ENCODE measurements at regions not wholly inside any gene's neighbourhood (a gene's known extent, or its start where the extent isn't known, plus 50 kb on each side); places are given as distances from the start of the nearest gene placed in this dataset.
A peak's percentile ranks its signal among the peaks of the same experiment; 100 is the strongest.

DNA sequence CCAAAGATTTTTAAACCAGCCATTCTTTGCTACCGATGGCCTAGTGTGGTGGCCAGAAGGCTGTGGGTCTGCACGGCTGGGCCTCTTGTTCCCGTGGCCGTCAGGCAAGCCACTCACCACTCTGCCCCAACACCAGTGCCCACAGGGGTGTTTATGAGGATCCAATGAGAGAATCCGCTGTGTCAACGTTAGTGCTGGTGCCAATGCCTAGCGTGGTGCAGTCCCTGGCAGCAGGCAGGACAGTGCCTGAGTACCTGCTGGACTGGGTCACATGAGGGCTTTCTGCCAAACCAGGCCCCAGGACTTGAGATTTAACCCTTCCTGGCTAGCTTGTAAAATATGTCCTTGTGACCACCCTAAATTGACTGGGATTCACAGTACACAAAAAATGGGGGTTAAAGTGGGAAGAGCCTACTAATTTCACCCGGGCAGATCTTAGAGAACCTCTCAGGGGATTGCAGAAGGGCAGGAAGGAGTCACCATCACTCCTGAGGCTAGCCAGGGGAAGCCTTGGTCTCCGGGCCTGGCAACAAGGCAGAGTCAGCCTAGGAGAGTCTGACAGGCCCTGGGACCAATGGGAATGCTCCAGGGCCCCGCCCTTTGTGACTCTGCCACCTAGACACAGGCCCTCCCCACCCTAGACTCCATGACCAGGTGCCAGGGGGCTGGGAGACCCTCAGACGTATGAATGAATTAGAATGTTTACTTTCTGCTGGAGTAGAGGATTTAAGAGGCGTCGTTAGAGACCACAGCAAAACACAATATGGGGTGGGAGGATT is 63.2 kb upstream of the FSTL4 start:
- no peak for DNase-seq (ENCODE audit: low read depth)
- in situ Hi-C loops (cut with HindIII; ENCODE audit: low pct_unique_long_range_greater_than_20kb, low sequenced_read_pairs) = no loop called here

DNA sequence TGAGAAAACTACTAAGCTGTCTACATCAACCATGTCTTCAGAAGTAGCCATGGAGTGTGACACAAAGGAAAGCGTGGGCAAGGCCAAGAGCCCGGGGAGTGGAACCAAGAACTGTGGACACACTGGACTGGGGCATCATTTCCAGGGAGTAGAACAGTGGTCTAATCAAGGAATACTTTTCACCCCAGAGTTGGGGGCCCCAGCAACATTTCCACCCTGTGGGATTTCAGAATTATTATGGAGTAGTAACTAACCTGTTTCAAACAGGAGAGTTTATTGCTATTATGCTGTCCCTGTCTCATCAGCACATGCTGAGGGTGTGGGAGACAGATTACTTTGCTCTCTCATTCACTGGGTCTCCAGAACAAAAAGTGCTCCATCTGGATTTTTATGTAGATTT is 58.0 kb upstream of the FSTL4 start:
- DNase-seq (ENCODE audit: low read depth) = no peak
- in situ Hi-C loops (cut with HindIII; ENCODE audit: low pct_unique_long_range_greater_than_20kb, low sequenced_read_pairs) = no loop called here

DNA sequence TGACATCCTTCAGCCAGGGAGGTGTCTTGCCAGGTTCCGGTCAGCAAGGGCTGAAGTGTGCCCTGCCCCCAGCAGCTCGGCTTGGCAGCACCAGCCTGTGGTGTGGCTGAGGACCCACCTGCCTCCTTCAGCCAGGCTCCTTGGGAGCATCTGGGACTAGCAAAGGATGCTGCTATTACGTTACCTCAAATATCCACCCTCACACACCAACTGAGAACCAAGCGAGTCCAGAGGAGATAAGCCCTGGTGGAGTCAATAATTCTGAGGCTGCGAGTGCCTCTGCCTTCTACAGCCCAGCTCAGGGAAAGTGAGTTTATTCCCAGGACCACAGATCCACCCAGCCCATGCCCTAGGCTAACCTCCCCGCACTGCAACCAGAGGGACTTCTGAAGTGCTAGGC is 57.1 kb upstream of the FSTL4 start:
- in situ Hi-C loops (cut with HindIII; ENCODE audit: low pct_unique_long_range_greater_than_20kb, low sequenced_read_pairs) = no loop called here

DNA sequence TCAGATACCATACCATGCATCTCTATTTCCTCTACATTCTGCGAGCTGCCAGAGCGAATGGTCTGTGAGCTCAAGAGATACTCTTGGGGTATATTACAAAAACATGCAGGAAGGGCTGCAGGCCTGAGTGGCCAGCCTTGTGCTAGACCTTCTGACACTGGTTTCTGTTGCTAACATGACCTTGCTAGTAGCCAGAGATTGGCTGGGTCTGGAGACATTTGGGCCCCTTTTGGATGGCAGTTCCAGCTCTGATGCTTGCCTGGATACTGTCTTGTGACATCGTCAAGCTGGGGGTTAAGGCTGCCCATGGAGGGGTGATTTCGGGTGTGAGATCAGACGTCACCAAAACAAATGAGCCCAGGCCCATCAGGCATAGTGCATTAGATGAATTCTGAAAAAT is 56.1 kb upstream of the FSTL4 start:
- no peak for DNase-seq (ENCODE audit: low read depth)
- in situ Hi-C loops (cut with HindIII; ENCODE audit: low pct_unique_long_range_greater_than_20kb, low sequenced_read_pairs) = no loop called here

More for the DNA sequence above, 57.1 kb upstream of the FSTL4 start:
- no peak for DNase-seq (ENCODE audit: low read depth)

DNA sequence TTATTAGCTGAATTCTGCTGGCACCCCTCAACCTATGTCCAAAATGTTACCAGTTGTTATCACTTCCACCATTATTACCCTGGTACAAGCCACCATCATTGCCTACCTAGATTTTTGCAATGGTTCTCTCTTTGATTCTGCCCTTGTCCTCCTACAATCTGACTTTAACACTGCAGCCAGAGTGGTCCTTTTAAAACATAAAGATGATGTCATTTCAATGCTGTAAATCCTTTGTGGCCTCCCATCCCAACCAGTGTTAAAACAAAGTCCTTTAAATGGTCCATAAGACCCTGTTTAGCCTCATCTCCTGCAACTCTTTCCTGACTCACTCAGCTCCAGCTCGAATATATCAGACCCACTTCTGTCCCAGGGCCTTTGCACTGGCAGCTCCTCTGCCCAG is 54.9 kb upstream of the FSTL4 start:
- in situ Hi-C loops (cut with HindIII; ENCODE audit: low pct_unique_long_range_greater_than_20kb, low sequenced_read_pairs) = no loop called here
- no peak for DNase-seq (ENCODE audit: low read depth)

DNA sequence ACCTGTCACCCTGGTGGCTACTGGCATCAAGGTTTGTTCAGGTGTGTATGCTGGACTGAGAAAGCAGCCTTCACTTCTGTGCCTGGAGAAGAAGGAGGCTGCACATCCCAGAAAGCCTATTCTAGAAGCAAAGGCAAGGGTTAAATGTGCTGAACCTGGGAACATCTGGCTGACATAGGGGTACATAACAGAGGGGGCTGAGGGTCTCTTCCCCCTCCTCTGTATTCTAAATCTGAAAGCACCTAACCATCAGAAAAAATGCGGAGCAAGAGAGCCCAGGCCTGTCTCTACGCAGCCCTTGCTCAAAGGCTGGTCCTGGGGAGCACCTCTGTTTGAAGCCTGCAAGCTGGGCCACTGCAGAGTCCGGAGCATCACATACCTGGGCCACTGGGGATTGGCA is 53.2 kb upstream of the FSTL4 start:
- no peak for DNase-seq (ENCODE audit: low read depth)
- in situ Hi-C loops (cut with HindIII; ENCODE audit: low pct_unique_long_range_greater_than_20kb, low sequenced_read_pairs) = no loop called here

DNA sequence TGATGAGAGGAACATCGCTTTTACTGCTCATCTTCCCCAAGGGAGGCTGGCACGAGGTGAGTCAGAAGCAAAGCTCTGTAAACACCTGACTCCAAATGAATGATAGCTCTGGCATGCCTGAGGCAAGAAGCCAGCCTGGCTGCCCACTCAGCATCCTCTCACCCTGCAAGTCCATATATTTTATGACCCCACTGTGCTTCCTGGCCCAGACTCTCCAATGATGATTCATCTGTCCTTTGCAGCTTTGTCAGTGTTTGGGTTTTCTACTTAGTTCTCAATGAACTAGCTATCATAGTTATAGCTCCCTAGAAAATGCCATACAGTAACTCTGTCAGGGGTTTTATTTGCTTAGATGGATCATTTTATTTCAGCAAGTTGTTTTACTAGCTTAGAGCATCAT is 52.1 kb upstream of the FSTL4 start:
- in situ Hi-C loops (cut with HindIII; ENCODE audit: low pct_unique_long_range_greater_than_20kb, low sequenced_read_pairs) = no loop called here
- DNase-seq (ENCODE audit: low read depth) = peak; percentile 20

DNA sequence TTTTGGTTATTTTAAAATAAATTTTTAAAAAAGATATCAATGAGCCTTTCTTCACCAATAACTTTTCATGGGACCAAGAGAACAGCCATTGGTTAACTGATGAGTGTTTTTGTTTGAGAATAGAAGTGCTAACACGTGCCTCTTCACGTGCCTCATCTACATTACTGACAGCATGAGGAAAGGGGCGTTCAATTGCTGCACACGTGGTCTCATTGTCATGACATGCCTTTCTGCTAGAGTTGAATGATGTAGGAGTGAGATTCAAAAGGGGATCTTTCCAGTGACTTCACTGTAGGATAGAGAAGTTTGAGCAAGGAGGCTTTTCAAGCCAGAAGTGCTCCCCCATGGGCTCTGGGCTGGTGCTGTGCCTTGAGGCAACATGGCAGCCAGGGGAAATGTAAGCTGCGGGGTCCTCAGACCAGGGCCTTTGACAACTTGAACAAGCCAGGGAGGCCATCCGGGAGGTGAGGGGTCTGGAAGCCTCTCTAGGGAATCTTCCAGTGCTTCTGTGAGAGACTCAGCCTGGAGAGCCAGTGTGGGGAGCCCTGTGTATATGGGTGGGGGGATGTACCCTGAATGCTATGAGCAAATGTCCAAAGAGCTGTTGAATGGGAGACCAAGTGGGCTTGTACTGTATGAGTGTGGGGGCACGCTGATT is 51.2 kb upstream of the FSTL4 start:
- DNase-seq (ENCODE audit: low read depth) = no peak
- in situ Hi-C loops (cut with HindIII; ENCODE audit: low pct_unique_long_range_greater_than_20kb, low sequenced_read_pairs) = no loop called here

DNA sequence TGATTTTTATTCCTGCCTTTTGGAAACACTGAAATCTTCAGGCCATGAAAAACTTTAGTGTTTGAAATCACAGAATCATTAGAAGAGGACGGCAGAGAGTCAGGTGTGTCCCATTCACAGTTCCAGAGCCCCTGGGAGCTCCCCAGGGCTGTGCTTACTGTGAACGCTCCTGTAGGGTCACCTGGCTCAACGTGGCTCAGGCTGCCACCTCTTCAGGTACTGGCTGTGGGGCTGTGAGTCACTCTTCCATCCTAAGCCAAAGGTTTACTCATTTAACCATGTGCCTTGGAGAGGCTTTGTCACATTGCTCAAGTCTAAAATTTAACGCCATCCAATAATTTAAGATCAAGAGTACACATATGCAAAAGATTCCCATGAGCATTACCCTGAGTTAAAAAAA is 50.2 kb upstream of the FSTL4 start:
- in situ Hi-C loops (cut with HindIII; ENCODE audit: low pct_unique_long_range_greater_than_20kb, low sequenced_read_pairs) = no loop called here

More for the DNA sequence above, 50.2 kb upstream of the FSTL4 start:
- DNase-seq (ENCODE audit: low read depth) = no peak

Data from Caki2 (cell line).